TTC549 (cell line): ENCODE measurements at regions not wholly inside any gene's neighbourhood (a gene's known extent, or its start where the extent isn't known, plus 50 kb on each side); places are given as distances from the start of the nearest gene placed in this dataset.

ENCODE experiments used
- FAIRE-seq: peaks from 2 replicates; lab custom pipeline; 2012; peaks lifted over from hg19 to GRCh38; lab: Jason Lieb, UNC

- no peak for FAIRE-seq
These were observed 72.8 kb upstream of the MC4R start for GRCh38 chr18:60445341-60445740.

DNA sequence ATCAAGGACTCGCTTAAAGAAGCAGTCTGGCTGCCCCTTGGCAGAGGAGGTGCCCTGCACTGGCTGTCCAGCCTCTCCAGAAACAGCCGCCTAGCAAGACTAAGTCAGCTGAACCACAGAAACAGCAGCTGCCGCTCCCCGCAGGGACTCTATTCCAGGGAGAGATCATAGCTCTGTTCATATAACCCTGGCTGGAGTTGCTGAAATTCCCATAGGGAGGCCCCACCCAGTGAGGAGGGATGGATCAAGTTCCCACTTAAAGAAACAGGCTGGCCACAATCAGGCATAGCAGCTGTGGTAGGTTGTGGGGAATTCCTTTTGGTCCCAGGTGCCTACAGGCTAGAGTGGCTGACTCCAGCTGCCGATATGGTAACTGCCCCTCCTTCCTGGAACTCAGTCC is 74.2 kb upstream of the MC4R start:
- no peak for FAIRE-seq

- no peak for FAIRE-seq
These were observed 76.1 kb upstream of the MC4R start for GRCh38 chr18:60448487-60449267.

DNA sequence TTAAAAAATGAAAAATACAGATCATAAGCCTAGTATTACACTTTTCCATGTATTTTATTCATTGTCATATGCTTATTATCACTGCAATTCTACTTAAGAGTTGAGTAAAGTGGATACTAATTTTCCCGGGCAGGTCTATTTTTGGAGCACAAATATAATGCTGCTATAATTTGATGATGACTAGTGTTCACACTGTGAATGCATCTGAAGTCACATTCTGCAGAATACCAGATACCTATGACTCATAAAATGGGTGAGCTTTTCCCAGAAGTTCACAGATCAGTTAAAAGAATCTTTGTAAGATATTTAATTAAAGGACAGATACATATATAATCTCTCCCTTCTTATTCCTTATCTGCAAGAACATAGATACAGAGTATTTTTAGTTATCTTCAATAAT is 79.8 kb upstream of the MC4R start:
- no peak for FAIRE-seq

DNA sequence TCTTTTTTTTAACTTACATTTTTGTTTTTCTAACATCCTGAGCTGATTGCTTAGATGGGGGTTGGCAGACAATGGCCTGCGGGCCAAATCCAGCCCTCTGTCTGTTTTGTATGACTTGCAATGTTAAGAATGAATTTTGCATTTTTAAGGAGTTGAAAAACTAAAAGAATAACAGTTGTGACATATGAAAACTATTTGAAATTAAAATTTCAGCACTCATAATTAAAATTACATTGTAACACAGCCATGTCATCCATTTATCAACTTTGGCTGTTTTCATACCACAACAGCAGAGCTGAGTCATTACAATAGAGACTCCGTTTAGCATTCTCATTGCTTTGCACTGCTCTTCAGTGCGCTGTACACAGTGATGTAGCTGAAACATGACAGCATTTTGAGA is 94.1 kb upstream of the MC4R start:
- no peak for FAIRE-seq

GRCh38 chr18:60469387-60470100 is 97.0 kb upstream of the MC4R start:
- no peak for FAIRE-seq

- FAIRE-seq, result no peak
These were observed 99.1 kb upstream of the MC4R start for GRCh38 chr18:60471652-60472051.

- no peak for FAIRE-seq
These were observed 112.6 kb upstream of the MC4R start for GRCh38 chr18:60485201-60485600.

- FAIRE-seq, result no peak
These were observed 120.5 kb upstream of the MC4R start for GRCh38 chr18:60493066-60493465.

DNA sequence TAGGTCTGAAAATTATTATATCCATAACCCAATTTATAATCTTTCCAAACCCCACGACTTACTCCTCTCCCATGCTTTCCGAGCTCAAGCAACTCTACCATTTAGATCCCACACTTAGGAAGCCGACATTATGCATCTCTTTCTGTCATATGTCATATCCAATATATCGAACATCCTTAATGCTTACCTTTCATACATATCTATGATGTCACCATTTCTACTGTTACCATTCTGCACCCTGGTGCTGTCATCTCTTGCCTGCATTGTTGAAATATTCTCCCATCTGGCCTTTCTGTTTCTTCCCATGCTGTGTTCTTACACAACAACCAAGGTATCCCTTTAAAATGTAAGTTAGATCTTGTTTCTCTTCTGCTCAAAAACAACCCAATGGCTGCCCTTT is 127.1 kb upstream of the MC4R start:
- FAIRE-seq, result no peak

GRCh38 chr18:60500960-60501359 is 128.4 kb upstream of the MC4R start:
- no peak for FAIRE-seq

- no peak for FAIRE-seq
These were observed 130.0 kb upstream of the MC4R start for GRCh38 chr18:60502591-60502990.

DNA sequence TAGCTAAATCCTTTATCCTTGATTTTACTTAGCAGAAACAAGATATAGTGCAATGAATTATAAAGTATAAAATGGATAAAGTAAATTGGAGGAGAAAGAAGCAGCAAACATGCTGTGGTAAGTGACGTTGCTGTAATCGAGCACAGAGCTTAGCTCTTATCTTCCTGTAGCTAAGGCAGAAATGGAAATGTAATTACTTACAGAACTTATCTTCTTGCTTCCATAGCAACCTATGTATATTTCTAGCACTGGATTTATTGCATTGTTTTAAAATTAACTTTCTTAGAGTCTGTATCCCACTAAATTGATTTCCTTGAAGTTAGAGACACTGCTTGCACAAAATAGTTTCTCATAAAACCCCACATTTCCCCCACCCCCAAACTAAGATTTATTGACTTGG is 130.6 kb upstream of the MC4R start:
- no peak for FAIRE-seq

GRCh38 chr18:60506190-60506589 is 133.6 kb upstream of the MC4R start:
- no peak for FAIRE-seq

DNA sequence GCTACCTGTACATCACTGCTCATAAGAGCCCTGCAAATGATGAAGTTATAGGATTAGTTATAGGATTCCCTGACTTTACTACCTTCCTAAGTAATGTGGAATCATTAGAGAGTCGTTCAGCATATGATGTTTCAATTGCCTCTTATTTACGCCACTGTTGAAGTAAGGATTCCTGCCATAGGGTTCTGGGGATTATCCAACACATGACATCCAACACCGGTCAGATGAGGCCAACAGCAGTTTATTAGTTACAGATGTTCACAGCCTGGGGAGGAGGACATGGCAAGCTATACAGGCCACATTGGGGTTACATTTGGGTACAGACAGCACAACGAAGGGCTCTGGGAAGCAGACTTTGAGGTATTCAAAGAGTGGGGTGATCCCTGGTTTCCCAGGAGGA is 134.1 kb upstream of the MC4R start:
- FAIRE-seq, result no peak

- FAIRE-seq, result no peak
These were observed 135.5 kb upstream of the MC4R start for GRCh38 chr18:60508108-60508507.

GRCh38 chr18:60534538-60534937 is 162.0 kb upstream of the MC4R start:
- FAIRE-seq, result no peak

DNA sequence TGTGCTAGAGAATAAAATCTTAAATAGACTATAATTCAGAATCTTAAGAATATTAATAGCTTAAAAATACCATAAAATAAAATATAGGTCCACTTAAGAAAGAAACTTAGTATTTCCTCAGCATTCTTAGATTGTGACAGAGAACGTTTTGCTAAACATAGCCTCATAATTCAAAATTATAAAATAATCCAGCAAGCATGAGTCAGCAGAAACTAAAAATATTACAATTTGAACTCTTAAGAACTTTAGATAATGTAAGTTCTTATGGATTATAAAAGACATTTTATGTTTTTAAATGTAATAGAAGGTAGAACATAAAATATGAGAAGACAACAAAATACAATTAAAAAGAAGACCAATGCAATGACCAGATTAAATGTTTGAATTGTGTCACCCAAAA is 164.5 kb upstream of the MC4R start:
- FAIRE-seq, result no peak

DNA sequence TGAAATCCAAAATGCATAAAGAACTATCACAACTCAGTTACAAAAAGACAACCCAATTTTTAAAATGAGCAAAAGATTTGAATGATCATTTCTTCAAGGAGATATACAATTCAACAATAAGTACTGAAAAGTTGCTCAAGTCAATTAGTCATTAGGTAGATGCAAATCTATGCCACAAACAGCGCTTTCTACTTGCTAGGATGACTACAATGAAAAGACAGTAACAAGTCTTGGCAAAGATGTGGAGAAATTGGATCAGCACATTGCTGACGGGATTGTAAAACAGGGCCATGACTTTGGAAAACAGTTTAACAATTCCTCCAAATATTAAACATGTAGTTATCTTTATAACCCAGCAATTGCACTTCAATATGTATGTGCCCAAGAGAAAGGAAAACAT is 166.3 kb upstream of the MC4R start:
- no peak for FAIRE-seq

- no peak for FAIRE-seq
These were observed 169.1 kb upstream of the MC4R start for GRCh38 chr18:60541661-60542060.

DNA sequence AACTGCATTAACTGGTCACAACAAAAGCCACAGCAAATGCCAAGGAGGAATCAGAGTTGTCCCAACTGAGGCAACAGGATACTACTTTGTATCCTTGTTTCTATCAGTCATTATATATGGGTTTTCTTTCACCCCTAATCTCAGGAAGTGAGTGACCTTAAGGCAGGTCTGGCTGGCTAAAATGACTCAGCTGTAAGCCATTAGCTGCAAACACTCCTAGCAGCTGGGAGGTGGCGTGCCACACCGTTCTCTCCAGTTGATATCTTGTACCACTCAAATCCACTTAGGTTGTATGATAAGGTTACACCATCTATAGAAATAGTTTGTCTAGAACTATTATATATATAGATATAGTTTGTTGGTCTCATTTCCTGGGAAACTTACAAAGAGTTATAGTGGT is 171.1 kb upstream of the MC4R start:
- FAIRE-seq, result no peak

DNA sequence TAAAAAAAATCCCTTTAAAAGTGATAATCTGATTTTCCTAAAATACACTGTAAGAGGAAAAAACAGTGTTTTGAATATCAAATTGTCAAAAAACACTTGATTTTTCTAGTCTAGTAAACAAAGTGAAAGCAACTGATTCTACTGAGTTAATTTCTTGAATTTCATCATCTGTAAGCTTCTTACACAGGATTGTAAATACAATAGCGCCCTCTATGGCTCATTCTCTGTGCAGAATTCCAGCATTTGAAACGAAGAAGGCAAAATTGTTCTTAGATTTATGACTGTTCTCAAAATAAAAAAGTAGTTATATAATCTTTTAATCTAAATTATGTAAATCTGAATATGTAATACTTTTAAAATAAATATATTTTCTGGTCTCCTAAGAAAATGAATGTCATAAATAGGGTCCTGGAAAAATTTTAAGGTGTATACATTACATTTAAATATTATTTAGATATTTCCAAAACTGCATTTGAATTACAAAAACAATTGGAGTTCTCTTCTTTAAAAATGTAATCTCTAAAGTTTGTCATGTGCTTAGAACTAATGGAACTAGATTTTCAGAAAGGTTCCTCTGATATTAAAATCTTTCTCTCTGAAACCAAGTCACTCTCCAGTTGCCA is 176.9 kb upstream of the MC4R start:
- FAIRE-seq, result peak; percentile 60

- no peak for FAIRE-seq
These were observed 180.4 kb upstream of the MC4R start for GRCh38 chr18:60552948-60553347.

GRCh38 chr18:60554967-60555366 is 182.4 kb upstream of the MC4R start:
- no peak for FAIRE-seq
